B cell (primary cell): ENCODE measurements at regions not wholly inside any gene's neighbourhood (a gene's known extent, or its start where the extent isn't known, plus 50 kb on each side); places are given as distances from the start of the nearest gene placed in this dataset.

ENCODE experiments used
- CTCF ChIP-seq: fragments of 200-600 bp; IDR thresholded peaks from one replicate; pipeline ENCODE4 v1.8.0; 2022; ENCODE audit warnings: antibody characterized with exemption, mild to moderate bottlenecking
- EZH2 ChIP-seq: IDR thresholded peaks from 2 replicates; pipeline ENCODE4 v1.6.1; 2012; ENCODE audit warnings: borderline replicate concordance, low read depth, mild to moderate bottlenecking, moderate library complexity, low read length; ENCODE audit not compliant: insufficient read depth, poor library complexity, severe bottlenecking

DNA sequence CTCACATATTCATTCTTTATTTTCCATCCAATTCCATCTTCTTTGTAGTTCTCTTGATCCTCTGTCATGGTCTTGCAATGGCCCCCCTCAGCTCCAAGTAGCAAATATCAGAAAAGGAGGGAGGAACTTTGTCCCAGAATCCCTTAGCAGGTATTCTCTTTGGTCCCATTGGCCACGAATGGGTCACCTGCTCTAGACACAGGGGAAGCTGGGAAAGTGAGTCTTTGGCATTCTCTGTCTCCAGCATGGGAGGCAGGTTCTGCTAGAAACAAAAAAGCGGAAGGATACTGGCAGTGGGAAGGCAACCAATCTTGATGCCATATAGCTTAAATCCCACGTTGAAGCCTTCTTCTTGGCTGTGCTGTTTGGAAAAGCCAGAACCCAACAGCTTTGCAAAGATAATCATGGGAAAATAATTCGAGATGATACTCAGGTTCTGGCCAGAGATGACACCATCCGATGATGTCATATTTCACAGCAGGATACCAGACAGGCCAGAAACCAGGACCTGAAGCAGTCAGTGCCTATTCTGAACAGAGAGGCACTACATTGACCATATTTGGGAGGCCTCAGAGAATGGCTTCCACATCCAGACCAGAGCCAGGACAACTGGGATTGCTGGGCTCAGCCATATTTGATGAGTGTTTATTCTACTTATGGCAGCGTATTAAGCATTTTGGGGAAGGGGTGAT lies 110.4 kb upstream of the ATXN3L start:
- no peak for TF ChIP-seq CTCF
- TF ChIP-seq EZH2, result no peak
